GM23248 (cell line): ENCODE measurements at regions not wholly inside any gene's neighbourhood (a gene's known extent, or its start where the extent isn't known, plus 50 kb on each side); places are given as distances from the start of the nearest gene placed in this dataset.
A peak's percentile ranks its signal among the peaks of the same experiment; 100 is the strongest.

Experiments used
- DNase-seq: peaks from one replicate; pipeline ENCODE4 v3.0.0-alpha.2; 2015
- H2AFZ ChIP-seq: fragments of 200-600 bp; sonication (generic); 2 replicates; pipeline ENCODE4 v1.6.1; 2016; ENCODE audit warnings: antibody characterized with exemption
- H3F3A ChIP-seq: fragments of 200-600 bp; sonication (generic); 2 replicates; pipeline ENCODE4 v1.6.1; 2016; ENCODE audit warnings: mild to moderate bottlenecking, antibody characterized with exemption, mixed run types; ENCODE audit not compliant: insufficient read depth
- H3K27ac ChIP-seq: fragments of 200-600 bp; sonication (generic); 2 replicates; pipeline ENCODE4 v1.5.1; 2016; ENCODE audit warnings: mild to moderate bottlenecking
- H3K27me3 ChIP-seq: fragments of 200-600 bp; sonication (generic); replicated peaks from 2 replicates; pipeline ENCODE4 v1.6.1; 2016; ENCODE audit warnings: mild to moderate bottlenecking; ENCODE audit not compliant: insufficient read depth
- H3K36me3 ChIP-seq: fragments of 200-600 bp; sonication (generic); 2 replicates; pipeline ENCODE4 v1.6.1; 2016; ENCODE audit warnings: low read depth, mild to moderate bottlenecking
- H3K4me1 ChIP-seq: fragments of 200-600 bp; sonication (generic); 2 replicates; pipeline ENCODE4 v1.6.1; 2016; ENCODE audit warnings: mild to moderate bottlenecking; ENCODE audit not compliant: insufficient read depth
- H3K4me2 ChIP-seq: fragments of 200-600 bp; sonication (generic); one replicate; pipeline ENCODE4 v1.6.1; 2016; ENCODE audit warnings: mild to moderate bottlenecking; ENCODE audit not compliant: unreplicated experiment
- H3K4me3 ChIP-seq: fragments of 200-600 bp; sonication (generic); 2 replicates; pipeline ENCODE4 v1.5.1; 2016; ENCODE audit warnings: mild to moderate bottlenecking
- H3K79me2 ChIP-seq: fragments of 200-600 bp; sonication (generic); 2 replicates; pipeline ENCODE4 v1.6.1; 2016; ENCODE audit warnings: mild to moderate bottlenecking; ENCODE audit not compliant: insufficient read depth
- H3K9ac ChIP-seq: fragments of 200-600 bp; sonication (generic); 2 replicates; pipeline ENCODE4 v1.6.1; 2016; ENCODE audit warnings: mild to moderate bottlenecking
- H3K9me2 ChIP-seq: fragments of 200-600 bp; sonication (generic); 2 replicates; pipeline ENCODE4 v1.6.1; 2016; ENCODE audit warnings: mixed run types, mild to moderate bottlenecking, moderate library complexity; ENCODE audit not compliant: insufficient read depth
- H3K9me3 ChIP-seq: fragments of 200-600 bp; sonication (generic); one replicate; pipeline ENCODE4 v1.6.1; 2017; ENCODE audit warnings: low read depth
- H4K20me1 ChIP-seq: fragments of 200-600 bp; sonication (generic); 2 replicates; pipeline ENCODE4 v1.6.0; 2016; ENCODE audit not compliant: insufficient read depth
- EZH2 ChIP-seq: fragments of 200-600 bp; sonication (generic); IDR thresholded peaks from 2 replicates; pipeline ENCODE4 v1.6.1; 2018; ENCODE audit warnings: antibody characterized with exemption, mild to moderate bottlenecking; ENCODE audit not compliant: insufficient read depth, poor library complexity, severe bottlenecking
- EZH2phosphoT487 ChIP-seq: fragments of 200-600 bp; sonication (generic); IDR thresholded peaks from 2 replicates; pipeline ENCODE4 v1.6.1; 2018; ENCODE audit warnings: antibody characterized with exemption, moderate library complexity, mild to moderate bottlenecking, low read depth; ENCODE audit not compliant: insufficient read depth
- WGBS, 2 experiments: methylation state at CpG; one replicate each; pipeline ENCODE4 v1.1.6; 2015 to 2017; ENCODE audit warnings: low lambda C conversion rate in 2 of 2, low coverage in 1 of 2; ENCODE audit errors: missing lambda C conversion rate in 2 of 2; 5-methylcytosine and 5-hydroxymethylcytosine counted together
- in situ Hi-C: fragments of 300-500 bp; cut with MboI; formaldehyde crosslinking; loops from 2 replicates; pipeline ENCODE4 v1.15.0; 2020

DNA sequence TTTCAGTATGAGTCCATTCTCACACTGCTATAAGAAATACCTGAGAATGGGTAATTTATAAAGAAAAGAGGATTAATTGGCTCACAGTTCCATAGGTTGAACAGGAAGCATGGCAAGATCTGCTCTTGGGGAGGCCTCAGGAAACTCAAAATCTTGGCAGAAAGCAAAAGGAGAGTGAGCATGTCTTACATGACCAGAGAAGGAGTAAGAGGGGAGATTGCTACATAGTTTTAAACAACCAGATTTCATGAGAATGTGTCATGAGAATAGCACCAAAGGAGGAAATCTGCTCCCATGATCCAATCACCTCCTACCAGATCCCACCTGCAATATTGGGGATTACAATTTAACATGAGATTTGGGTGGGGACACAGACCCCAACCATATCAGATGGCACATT, 672.4 kb downstream of the HTR1B start:
- Histone ChIP-seq H3K36me3 (no peaks in the 10 kb centered on the region), H3K4me3 (no peak overlapping the region), H3K27ac (no peak overlapping the region), H3K9me2 (no peaks in the 10 kb centered on the region), H2AFZ (no peak overlapping the region), H3K9me3 (no peaks in the 10 kb centered on the region), H3K9ac (no peak overlapping the region), H3K79me2 (no peaks in the 10 kb centered on the region), H3K4me1 (peaks cover 19% of the 10 kb centered on the region), H3K4me2 (no peak overlapping the region), H4K20me1 (no peaks in the 10 kb centered on the region), H3K27me3 (no peaks in the 10 kb centered on the region), H3F3A (no peaks in the 10 kb centered on the region; the same call in none of the 2 replicates)
- DNase-seq = peak; percentile 52
- no peak for TF ChIP-seq EZH2phosphoT487
- no peak for TF ChIP-seq EZH2
- in situ Hi-C loops = no loop called here

DNA sequence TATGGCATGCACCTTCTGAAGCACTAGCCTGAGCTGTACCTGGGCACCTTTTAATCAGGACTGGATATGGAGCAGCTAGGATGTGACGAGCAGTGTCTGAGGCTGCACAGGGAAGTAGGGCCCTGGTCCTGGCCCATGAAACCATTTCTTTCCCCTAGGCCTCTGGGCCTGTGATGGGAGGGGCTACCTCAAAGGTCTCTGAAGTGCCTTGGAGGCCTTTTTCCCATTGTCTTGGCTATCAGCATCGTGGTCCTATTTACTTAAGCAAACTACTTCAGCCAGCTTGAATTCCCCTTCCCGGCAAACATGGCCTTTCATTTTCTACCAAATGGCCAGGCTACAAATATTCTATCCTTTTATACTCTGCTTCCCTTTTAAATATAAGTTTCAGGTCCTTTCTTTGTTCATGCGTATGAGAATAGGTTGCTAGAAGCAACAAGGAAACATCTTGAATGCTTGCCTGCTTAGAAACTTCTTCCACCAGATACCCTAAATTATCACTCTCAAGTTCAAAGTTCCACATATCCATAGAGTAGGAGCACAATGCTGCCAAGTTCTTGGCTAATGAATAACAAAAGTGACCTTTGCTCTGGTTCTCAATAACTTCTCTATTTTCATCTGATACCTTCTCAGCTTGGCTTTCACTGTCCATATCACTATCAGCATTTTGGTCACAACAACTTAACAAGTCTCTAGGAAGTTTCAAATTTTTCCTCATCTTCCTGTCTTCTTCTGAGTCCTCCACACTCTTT, 673.1 kb downstream of the HTR1B start:
- Histone ChIP-seq H4K20me1 (no peaks in the 10 kb centered on the region), H3K4me1 (peaks cover 19% of the 10 kb centered on the region), H3K4me3 (no peak overlapping the region), H2AFZ (no peak overlapping the region), H3K27me3 (no peaks in the 10 kb centered on the region), H3K9ac (no peak overlapping the region), H3F3A (no peaks in the 10 kb centered on the region; the same call in none of the 2 replicates), H3K36me3 (no peaks in the 10 kb centered on the region), H3K4me2 (no peak overlapping the region), H3K27ac (no peak overlapping the region), H3K9me3 (no peaks in the 10 kb centered on the region), H3K79me2 (no peaks in the 10 kb centered on the region), H3K9me2 (no peaks in the 10 kb centered on the region)
- no peak for TF ChIP-seq EZH2
- TF ChIP-seq EZH2phosphoT487 = no peak
- in situ Hi-C loops = no loop called here
- DNase-seq = no peak
- WGBS, 2 experiments = 46 to 47% methylated on average over 4 of the region's 4 CpGs

DNA sequence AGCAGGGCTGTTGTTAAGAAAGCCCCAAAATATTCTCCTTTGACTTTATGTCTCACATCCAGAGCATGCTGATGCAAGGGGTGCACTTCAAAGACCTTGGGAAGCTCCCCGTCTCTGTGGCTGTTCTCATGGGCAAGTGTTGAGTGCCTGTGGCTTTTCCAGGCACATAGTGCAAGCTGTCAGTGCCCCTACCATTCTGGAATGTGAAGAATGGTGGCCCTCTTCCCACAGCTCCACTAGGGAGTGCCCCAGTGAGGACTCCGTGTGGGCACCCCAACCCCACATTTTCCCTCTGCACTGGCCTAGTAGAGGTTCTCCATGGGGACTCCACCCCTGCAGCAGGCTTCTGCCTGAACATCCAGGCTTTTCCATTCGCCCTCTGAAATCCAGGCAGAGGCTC, 673.7 kb downstream of the HTR1B start:
- Histone ChIP-seq H3K79me2 (no peaks in the 10 kb centered on the region), H3K9ac (no peak overlapping the region), H3K36me3 (no peaks in the 10 kb centered on the region), H3K4me1 (peaks cover 19% of the 10 kb centered on the region), H3K4me2 (no peak overlapping the region), H3K9me2 (no peaks in the 10 kb centered on the region), H3K4me3 (no peak overlapping the region), H2AFZ (no peak overlapping the region), H3K27me3 (no peaks in the 10 kb centered on the region), H3F3A (no peaks in the 10 kb centered on the region; the same call in none of the 2 replicates), H3K9me3 (no peaks in the 10 kb centered on the region), H4K20me1 (no peaks in the 10 kb centered on the region), H3K27ac (no peak overlapping the region)
- WGBS, 2 experiments = 14 to 17% methylated on average over 2 to 3 of the region's 3 CpGs
- no peak for DNase-seq
- in situ Hi-C loops = no loop called here
- no peak for TF ChIP-seq EZH2
- TF ChIP-seq EZH2phosphoT487 = no peak

DNA sequence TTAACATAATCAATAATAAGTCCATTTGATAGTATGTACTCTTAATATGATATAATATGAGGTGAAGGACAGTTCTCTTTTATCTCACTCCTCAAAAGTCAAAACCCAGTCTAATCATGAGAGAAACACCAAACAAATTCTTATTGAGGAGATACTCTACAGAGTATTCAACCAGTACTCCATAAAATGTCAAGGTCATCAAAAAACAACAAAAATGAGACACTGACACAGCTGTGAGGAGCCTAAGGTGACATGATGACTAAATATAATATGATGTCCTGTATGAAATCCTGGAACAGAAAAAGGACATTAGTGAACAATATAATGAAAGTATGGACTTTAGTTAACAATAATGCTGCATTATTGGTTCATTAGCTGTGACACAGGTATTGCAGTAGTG, 675.1 kb downstream of the HTR1B start:
- H3K9ac ChIP-seq = no peak overlapping the region
- H3K9me3 ChIP-seq = no peaks in the 10 kb centered on the region
- no peaks in the 10 kb centered on the region for H3K36me3 ChIP-seq
- no peak overlapping the region for H3K4me2 ChIP-seq
- H3K79me2 ChIP-seq = no peaks in the 10 kb centered on the region
- no peak overlapping the region for H3K4me3 ChIP-seq
- no peaks in the 10 kb centered on the region for H3K9me2 ChIP-seq
- no peak overlapping the region for H2AFZ ChIP-seq
- H4K20me1 ChIP-seq = no peaks in the 10 kb centered on the region
- TF ChIP-seq EZH2 = no peak
- no peak for TF ChIP-seq EZH2phosphoT487
- H3F3A ChIP-seq = no peaks in the 10 kb centered on the region; the same call in none of the 2 replicates
- no peak for DNase-seq
- H3K27me3 ChIP-seq = no peaks in the 10 kb centered on the region
- peaks cover 19% of the 10 kb centered on the region for H3K4me1 ChIP-seq
- H3K27ac ChIP-seq = no peak overlapping the region
- in situ Hi-C loops = no loop called here

DNA sequence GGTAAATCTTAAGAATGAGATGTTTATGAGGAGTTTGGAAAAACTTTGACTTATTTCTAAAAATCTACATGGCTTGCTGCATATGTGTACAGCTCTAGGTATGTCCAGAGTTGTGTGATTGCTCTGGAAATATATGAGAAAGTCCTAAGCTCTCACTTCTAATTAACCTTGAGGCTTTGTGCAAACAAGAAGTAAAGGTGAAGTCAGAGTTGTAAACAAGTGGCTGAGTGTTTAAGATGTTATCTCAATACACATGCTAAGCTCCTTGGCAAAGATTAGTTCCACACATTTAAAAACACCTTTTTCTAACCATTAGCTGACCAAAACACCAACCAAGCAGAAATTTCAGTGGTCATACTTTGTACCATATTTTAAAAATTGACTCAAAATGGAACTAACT, 684.2 kb downstream of the HTR1B start:
- H3K4me3 ChIP-seq = no peak overlapping the region
- no peak for DNase-seq
- TF ChIP-seq EZH2phosphoT487 (no peak), EZH2 (no peak)
- H3K9ac ChIP-seq = no peak overlapping the region
- no peak overlapping the region for H2AFZ ChIP-seq
- in situ Hi-C loops = no loop called here
- H3K4me1 ChIP-seq = no peaks in the 10 kb centered on the region
- H3K27ac ChIP-seq = no peak overlapping the region
- H3K4me2 ChIP-seq = no peak overlapping the region
- H3K9me2 ChIP-seq = no peaks in the 10 kb centered on the region
- H3K36me3 ChIP-seq = no peaks in the 10 kb centered on the region
- H3K27me3 ChIP-seq = no peaks in the 10 kb centered on the region
- no peaks in the 10 kb centered on the region for H3F3A ChIP-seq
- no peaks in the 10 kb centered on the region for H4K20me1 ChIP-seq
- H3K9me3 ChIP-seq = no peaks in the 10 kb centered on the region
- no peaks in the 10 kb centered on the region for H3K79me2 ChIP-seq
